COR-L47 (cell line): ENCODE measurements at regions not wholly inside any gene's neighbourhood (a gene's known extent, or its start where the extent isn't known, plus 50 kb on each side); places are given as distances from the start of the nearest gene placed in this dataset.

Experiments used
- DNase-seq: peaks from one replicate; lab custom pipeline; 2025; lab: John Stamatoyannopoulos, UW

GRCh38 chr9:14962193-14962882, 52.1 kb upstream of the FREM1 start:
- DNase-seq: no peak

- DNase-seq: no peak
Observed at GRCh38 chr9:14961372-14962068, 51.3 kb upstream of the FREM1 start.

- DNase-seq: no peak
Observed at GRCh38 chr9:14960881-14961280, 50.7 kb upstream of the FREM1 start.
